Nephron progenitor cell (in vitro differentiated cells): ENCODE measurements at regions not wholly inside any gene's neighbourhood (a gene's known extent, or its start where the extent isn't known, plus 50 kb on each side); places are given as distances from the start of the nearest gene placed in this dataset.

Experiments
- DNase-seq: peaks from one replicate; pipeline ENCODE4 v3.0.0; 2021
- H3K27ac Mint-ChIP-seq: 2 replicates; pipeline ENCODE4 v1.8.0; 2021; ENCODE audit warnings: mild to moderate bottlenecking, moderate library complexity, mixed read lengths
- H3K27me3 Mint-ChIP-seq: 2 replicates; pipeline ENCODE4 v1.8.0; 2021; ENCODE audit warnings: mild to moderate bottlenecking, low read depth, mixed read lengths; ENCODE audit not compliant: poor library complexity
- H3K36me3 Mint-ChIP-seq: 2 replicates; pipeline ENCODE4 v1.8.0; 2021; ENCODE audit warnings: low read depth, mixed read lengths
- H3K4me1 Mint-ChIP-seq: 2 replicates; pipeline ENCODE4 v1.8.0; 2021; ENCODE audit warnings: mixed read lengths
- H3K4me3 Mint-ChIP-seq: 2 replicates; pipeline ENCODE4 v1.8.0; 2021; ENCODE audit warnings: mild to moderate bottlenecking, moderate library complexity, mixed read lengths
- H3K9me3 Mint-ChIP-seq: 2 replicates; pipeline ENCODE4 v1.8.0; 2021; ENCODE audit warnings: mild to moderate bottlenecking, moderate library complexity, mixed read lengths
- TF ChIP-seq, protein P1 (sequence below): fragments of 200-600 bp; sonication (generic); IDR thresholded peaks from 2 replicates; pipeline ENCODE4 v1.5.0; 2021; ENCODE audit warnings: antibody characterized with exemption

DNA sequence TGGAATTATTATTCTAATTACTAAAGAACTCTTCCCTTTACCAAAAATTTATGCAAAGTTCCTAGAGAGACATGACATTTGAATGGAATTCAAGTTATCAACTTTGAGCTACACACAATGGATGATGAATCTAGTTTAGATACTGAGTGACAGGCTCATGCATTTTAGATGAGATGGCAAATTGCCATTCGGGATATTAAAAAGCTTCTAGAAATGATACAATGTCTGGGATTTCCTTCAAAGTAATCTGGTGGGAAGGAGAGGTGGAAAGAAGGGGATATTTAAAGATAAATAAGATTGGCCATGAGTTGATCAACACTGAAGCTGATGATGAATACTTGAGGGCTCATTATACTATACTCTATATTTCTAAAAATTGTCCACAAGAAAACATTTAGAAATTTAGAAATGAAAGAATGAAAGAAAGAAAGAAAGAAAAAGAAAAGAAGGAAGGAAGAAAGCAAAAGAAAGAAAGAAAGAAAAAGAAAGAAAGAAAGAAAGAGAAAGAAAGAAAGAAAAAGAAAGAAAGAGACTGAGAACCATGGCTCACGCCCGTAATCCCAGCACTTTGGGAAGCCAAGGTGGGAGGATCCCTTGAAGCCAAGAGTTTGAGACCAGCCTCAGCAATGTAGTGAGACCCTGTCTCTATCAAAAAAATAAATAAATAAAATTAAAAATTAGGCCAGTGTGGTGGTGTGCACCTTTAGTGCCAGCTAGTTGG lies 62.6 kb upstream of the NEDD4L start:
- Mint-ChIP-seq H3K27ac (no peak overlapping the region), H3K9me3 (no peaks in the 10 kb centered on the region), H3K27me3 (peaks cover 27% of the 10 kb centered on the region), H3K4me1 (peaks cover 16% of the 10 kb centered on the region), H3K4me3 (no peak overlapping the region), H3K36me3 (no peaks in the 10 kb centered on the region)
- DNase-seq = no peak
- TF ChIP-seq, protein P1, sequence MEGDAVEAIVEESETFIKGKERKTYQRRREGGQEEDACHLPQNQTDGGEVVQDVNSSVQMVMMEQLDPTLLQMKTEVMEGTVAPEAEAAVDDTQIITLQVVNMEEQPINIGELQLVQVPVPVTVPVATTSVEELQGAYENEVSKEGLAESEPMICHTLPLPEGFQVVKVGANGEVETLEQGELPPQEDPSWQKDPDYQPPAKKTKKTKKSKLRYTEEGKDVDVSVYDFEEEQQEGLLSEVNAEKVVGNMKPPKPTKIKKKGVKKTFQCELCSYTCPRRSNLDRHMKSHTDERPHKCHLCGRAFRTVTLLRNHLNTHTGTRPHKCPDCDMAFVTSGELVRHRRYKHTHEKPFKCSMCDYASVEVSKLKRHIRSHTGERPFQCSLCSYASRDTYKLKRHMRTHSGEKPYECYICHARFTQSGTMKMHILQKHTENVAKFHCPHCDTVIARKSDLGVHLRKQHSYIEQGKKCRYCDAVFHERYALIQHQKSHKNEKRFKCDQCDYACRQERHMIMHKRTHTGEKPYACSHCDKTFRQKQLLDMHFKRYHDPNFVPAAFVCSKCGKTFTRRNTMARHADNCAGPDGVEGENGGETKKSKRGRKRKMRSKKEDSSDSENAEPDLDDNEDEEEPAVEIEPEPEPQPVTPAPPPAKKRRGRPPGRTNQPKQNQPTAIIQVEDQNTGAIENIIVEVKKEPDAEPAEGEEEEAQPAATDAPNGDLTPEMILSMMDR = no peak

GRCh38 chr18:57980573-57981307 lies 63.3 kb upstream of the NEDD4L start:
- Mint-ChIP-seq H3K27me3 (peaks cover 24% of the 10 kb centered on the region), H3K27ac (peak overlapping the region; percentile 53), H3K4me1 (peaks cover 16% of the 10 kb centered on the region), H3K9me3 (no peaks in the 10 kb centered on the region), H3K4me3 (no peak overlapping the region), H3K36me3 (no peaks in the 10 kb centered on the region)
- TF ChIP-seq, protein P1 = no peak
- no peak for DNase-seq

- TF ChIP-seq, protein P1 = no peak
- DNase-seq = no peak
- Mint-ChIP-seq H3K4me3 (no peak overlapping the region), H3K36me3 (no peaks in the 10 kb centered on the region), H3K27me3 (peaks cover 13% of the 10 kb centered on the region), H3K4me1 (peaks cover 16% of the 10 kb centered on the region), H3K9me3 (no peaks in the 10 kb centered on the region), H3K27ac (no peak overlapping the region)
Observed at GRCh38 chr18:57976230-57976773, 67.7 kb upstream of the NEDD4L start.

GRCh38 chr18:57975805-57976204 lies 68.2 kb upstream of the NEDD4L start:
- no peak overlapping the region for H3K4me3 Mint-ChIP-seq
- H3K9me3 Mint-ChIP-seq = no peaks in the 10 kb centered on the region
- TF ChIP-seq, protein P1 = no peak
- no peak overlapping the region for H3K27ac Mint-ChIP-seq
- no peaks in the 10 kb centered on the region for H3K36me3 Mint-ChIP-seq
- H3K27me3 Mint-ChIP-seq = peaks cover 13% of the 10 kb centered on the region
- DNase-seq = no peak
- peaks cover 11% of the 10 kb centered on the region for H3K4me1 Mint-ChIP-seq

DNA sequence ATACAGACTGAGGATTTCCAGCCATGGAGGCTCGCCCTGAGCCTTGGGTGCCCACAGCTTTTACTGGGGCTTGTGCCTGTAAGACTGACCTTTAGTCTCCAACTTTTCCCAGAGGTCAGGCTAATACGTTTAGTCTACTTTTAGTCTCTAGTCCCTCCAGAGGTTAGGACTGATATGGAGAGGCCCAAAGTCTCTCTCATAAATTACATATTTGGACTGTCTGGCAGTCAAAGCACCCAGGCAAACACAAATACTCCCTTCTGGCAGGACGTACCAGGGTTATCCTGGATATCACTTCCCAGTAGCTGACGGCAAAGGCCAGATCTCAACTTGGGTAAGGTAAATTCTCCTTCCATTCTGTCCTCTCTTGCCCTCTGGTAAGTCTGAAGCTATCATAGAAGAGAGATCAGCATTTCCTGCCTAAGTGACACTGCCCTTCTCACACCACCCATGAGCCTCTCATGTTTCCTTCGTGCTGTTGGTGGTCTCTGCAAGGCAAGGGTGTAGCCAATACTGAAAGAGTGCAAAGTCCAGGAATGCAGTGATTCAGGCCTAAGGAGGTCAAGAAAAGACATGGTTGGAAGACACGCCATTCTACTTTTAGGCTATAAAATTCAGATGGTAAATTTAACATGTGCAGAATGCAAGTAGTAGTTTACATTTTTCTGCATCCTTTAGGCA lies 69.3 kb upstream of the NEDD4L start:
- peaks cover 16% of the 10 kb centered on the region for H3K27me3 Mint-ChIP-seq
- no peak overlapping the region for H3K4me3 Mint-ChIP-seq
- TF ChIP-seq, protein P1 = no peak
- no peaks in the 10 kb centered on the region for H3K9me3 Mint-ChIP-seq
- no peak for DNase-seq
- no peaks in the 10 kb centered on the region for H3K36me3 Mint-ChIP-seq
- peaks cover 6% of the 10 kb centered on the region for H3K4me1 Mint-ChIP-seq
- no peak overlapping the region for H3K27ac Mint-ChIP-seq
